ENCODE measurements at regions not wholly inside any gene's neighbourhood (a gene's known extent, or its start where the extent isn't known, plus 50 kb on each side); places are given as distances from the start of the nearest gene placed in this dataset.

- no peak for DNase-seq (ENCODE audit: low spot score)
Observed at GRCh38 chr20:50258790-50259483, 68.3 kb downstream of the CEBPB start.

DNA sequence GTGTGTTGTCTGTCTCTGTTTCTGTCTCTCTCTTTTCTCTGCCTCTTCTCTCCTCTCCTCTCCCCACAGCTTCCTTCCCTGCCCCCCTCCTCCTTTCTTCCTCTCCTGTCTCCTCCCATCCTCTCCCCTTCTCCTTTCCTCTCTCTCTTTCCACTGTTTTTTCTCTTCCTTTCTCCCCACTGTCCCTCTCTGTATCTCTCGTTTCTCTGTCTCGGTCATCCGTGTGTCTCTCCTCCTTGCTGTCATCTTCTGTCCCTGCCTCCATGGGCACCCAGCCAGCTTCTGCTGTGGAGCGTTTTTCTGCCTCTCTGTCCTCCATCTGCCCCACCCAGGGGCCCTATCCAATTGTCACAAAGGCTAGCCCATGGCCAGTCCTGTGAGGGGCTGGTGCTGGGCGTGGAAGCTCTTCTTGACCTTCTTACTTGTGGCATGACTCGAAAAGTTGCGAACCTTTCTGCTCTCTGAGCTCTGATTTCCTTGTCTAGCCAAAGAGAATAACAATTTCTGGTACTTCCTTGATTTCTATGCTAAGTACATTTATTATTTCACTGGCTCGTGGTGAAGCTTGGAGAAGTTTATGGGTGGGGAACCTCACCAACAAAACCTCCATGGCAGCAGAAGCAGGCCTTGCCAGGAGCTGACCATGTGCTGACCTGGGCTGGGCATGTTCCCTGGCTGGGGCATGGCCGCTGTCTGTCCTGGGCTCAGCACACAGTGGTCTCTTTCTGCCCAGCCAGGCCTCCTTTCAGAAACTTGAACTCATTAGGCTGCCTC, 69.3 kb downstream of the CEBPB start:
- peak; percentile 24 for DNase-seq (ENCODE audit: low spot score)

GRCh38 chr20:50260479-50261221, 70.0 kb downstream of the CEBPB start:
- DNase-seq (ENCODE audit: low spot score), result no peak

GRCh38 chr20:50261471-50262212, 71.0 kb downstream of the CEBPB start:
- DNase-seq (ENCODE audit: low spot score), result no peak

DNA sequence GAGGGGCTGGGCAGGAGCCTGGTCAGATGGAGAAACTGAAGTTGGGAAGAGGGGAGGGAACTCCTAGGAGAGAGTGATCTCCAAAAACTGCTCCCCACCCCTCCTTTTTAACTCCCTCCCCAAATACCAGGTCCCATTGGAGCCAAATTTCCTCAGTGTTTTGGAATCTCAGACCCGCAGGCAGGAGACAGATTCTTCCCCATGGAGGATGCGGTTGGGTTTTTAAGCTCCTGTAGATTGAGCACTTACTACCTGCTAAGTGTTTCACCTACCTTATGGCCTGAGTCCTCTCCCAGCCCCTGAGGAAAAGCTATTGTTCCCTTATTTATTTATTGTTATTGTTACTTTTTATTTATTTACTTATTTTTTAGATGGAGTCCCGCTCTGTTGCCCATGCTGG, 73.2 kb downstream of the CEBPB start:
- no peak for DNase-seq (ENCODE audit: low spot score)

DNA sequence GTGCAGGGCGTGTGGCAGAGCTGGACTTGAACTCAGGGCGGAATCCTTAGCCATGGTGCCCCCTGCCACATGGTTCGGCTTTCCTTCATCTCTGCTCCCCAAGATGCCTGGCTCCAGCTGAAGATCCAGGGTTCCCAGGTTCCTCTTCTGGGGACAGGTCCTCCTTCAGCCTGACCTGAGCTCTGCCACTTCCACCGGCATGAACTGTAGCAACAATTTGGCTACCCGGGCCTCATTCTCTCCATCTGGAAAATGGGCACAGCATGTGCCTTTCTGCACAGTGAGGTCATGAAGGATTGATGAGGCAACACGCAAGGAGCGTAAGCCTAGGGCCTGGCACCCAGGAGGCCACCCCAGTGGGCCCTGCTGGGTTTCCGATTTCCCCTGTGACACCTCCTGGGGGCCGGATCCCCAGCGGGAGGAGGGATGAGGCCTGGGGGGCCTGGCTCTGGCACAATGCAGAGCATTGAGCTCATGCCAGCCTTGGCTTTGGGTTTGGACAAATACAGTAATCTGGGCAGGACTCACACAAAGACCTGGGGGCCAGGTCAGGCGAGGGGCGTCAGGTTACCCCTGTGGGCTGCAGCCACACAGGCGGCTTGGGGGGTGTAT, 74.0 kb downstream of the CEBPB start:
- DNase-seq (ENCODE audit: low spot score), result no peak

DNA sequence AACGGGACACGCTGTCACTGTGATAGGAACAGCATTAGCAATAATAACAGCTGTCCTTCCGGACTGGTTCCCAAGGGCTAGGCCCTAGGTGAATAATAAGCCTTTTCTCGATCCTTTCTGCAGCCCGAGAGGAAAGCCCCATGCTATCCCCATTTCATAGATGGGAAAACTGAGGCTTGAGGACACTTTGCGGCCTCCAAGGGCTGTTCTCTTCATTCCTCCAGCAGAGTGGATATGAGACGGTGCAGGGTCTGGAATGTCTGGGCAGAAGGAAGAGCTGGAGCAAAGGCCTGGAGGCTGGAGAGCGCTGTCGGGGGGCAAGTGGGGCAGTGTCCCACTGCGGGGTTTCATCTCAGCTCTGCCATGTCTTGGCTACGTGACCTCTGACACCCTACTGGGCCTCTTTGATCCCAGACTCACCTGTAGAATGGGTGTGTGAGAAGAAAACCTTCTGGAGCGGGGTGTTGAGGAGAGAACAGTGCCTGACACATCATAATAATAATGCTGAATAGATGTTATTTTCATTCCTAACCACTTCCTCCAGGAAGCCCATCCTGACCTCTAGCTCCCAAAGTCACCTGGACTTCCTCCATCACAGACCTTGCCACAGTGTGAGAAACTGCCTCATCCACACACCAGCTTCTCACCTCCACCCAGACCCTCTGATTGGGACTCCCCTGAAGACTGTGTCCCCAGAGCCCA, 74.8 kb downstream of the CEBPB start:
- DNase-seq (ENCODE audit: low spot score), result no peak

- no peak for DNase-seq (ENCODE audit: low spot score)
Observed at GRCh38 chr20:50266293-50267040, 75.8 kb downstream of the CEBPB start.

GRCh38 chr20:50267041-50267865, 76.6 kb downstream of the CEBPB start:
- peak; percentile 86 for DNase-seq (ENCODE audit: low spot score)

- DNase-seq (ENCODE audit: low spot score), result no peak
Observed at GRCh38 chr20:50267866-50268219, 77.2 kb downstream of the CEBPB start.

DNA sequence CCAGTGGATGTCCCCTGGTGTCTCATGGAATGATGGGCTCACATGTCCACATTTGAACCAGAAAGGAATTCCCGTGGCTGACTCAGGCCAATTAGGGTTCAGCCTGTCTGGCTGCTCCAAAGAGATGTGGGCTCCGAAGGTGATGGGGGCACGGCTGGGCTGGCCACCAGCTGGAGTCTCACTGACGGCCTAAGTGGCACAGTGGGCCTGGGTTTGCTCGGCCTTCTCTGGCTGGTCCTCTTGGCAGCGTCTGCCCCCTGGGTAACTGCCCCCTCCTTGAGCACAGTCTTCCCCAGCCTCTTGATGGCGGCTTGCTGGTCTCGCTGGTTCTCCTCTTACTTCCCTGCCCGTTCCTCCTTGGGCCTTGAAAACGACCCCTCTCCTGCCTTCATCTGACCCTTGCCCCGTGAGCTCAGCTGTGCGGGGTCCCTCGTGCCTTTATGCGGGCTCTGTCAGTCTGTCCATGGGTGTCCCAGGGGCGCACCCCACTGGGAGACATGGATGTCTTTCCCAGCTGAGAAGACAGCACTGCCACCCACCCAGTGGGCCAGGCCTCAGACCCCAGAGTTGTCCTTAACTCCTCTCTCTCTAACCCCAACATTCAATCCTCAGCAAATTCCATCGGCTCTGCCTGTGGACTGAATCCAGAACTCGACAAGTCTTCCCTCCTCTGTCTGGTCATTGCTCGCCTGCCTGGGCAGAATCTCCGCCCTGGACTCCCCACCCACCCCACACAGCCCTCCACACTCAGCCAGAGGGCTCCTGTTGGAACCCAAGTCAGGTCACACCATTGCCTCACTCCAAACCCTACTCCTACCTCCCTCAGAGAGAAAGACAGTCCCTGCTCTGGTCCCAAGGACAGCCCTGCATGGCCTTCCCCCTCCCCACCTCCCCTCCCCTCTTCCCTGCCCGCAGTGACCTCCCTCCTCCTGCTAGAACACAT, 78.7 kb downstream of the CEBPB start:
- DNase-seq (ENCODE audit: low spot score), result no peak

DNA sequence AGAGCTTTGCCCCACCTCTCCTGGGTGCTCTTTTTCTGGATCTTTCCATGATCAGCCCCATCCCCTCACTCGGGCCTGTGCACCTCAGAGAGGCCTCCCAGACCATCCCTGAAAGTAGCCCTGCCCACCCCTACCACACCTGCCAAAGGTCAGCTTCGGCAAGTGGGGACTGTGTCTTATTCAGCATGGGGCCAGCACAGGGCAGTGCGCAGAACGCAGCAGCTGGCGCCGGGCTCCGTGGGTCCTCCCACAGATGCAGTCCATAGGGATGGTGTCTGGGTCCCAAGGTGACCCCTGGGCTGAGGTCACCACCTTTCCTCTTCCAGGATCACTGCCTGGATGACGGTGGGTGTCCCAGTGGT, 79.4 kb downstream of the CEBPB start:
- DNase-seq (ENCODE audit: low spot score), result no peak

GRCh38 chr20:50270569-50270968, 79.9 kb downstream of the CEBPB start:
- DNase-seq (ENCODE audit: low spot score), result no peak

GRCh38 chr20:50271176-50271575, 80.5 kb downstream of the CEBPB start:
- no peak for DNase-seq (ENCODE audit: low spot score)

DNA sequence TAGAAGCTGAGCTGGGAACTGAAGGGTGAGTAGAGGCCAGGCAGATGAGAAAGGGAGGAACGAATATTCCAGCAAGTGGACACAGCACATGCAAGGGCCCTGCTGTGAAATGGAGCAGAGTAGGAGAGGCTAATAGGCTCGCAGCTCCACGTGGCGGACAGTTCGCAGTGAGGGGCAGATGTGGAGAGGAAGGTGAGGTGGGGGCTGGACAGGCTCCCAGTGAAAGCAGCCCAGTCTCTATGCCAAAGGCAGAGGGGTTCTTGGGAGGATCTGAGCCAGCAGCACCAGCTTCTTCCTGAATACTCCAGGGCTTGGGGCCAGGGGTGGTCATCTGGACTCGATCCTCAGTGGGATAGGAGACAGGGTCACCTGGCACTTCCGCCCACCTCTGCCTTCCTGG, 81.0 kb downstream of the CEBPB start:
- DNase-seq (ENCODE audit: low spot score), result no peak

DNA sequence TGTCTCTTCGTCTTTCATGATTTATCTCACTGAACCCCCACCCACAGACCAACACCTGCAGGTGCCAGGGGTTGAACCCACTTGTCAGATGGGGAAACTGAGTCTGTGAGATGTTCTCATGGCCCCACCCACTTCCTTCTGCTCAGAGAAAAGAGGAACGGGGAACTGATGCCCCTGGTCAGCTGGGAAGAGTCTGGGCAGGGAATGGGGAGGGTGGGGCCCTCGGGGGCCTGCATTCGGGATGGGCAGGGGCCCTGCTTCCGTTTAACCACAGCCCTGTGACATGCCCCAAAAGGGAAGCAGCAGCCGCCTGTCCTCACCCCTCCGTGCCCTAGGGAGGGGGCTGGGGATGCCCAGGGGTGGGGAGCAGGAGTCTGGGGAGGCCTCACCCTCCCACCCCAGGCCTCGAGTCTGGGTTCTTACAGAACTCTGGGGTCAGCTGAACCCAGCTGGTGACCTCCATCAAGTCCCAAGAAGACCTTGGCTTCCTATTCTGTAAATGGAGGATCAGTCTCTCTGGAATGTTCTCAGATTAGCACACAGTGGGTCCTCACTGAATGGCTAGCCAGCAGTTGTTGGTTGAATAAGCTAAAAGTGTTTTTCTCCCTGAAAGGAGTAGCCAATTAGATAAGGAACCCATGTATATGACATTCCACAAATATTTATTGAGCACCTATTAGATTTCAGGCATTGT, 81.5 kb downstream of the CEBPB start:
- DNase-seq (ENCODE audit: low spot score), result no peak

GRCh38 chr20:50272724-50273446, 82.3 kb downstream of the CEBPB start:
- no peak for DNase-seq (ENCODE audit: low spot score)

Data from LoVo (cell line).